Liver (tissue), 3 donors: ENCODE measurements at regions not wholly inside any gene's neighbourhood (a gene's known extent, or its start where the extent isn't known, plus 50 kb on each side); places are given as distances from the start of the nearest gene placed in this dataset.

Experiments used
- ATF3 ChIP-seq: IDR thresholded peaks from 2 replicates; pipeline ENCODE4 v1.6.1; 2016; ENCODE audit warnings: antibody characterized with exemption
- JUND ChIP-seq, 2 donors: IDR thresholded peaks; 2 replicates each; pipeline ENCODE4 v1.6.1; 2016; ENCODE audit warnings: antibody characterized with exemption in 2 of 2
- NR2F2 ChIP-seq: IDR thresholded peaks from 2 replicates; pipeline ENCODE4 v1.6.1; 2016; ENCODE audit warnings: antibody characterized with exemption
- RAD21 ChIP-seq, 2 donors: IDR thresholded peaks; 2 replicates each; pipeline ENCODE4 v1.6.1; 2016; ENCODE audit warnings: antibody characterized with exemption in 2 of 2, mild to moderate bottlenecking in 2 of 2
- REST ChIP-seq: IDR thresholded peaks from 2 replicates; pipeline ENCODE4 v1.6.1; 2016; ENCODE audit warnings: antibody characterized with exemption, mild to moderate bottlenecking
- RXRA ChIP-seq, 2 donors: IDR thresholded peaks; 2 replicates each; pipeline ENCODE4 v1.6.1; 2017 to 2018; ENCODE audit warnings: antibody characterized with exemption in 2 of 2, mild to moderate bottlenecking in 1 of 2
- SP1 ChIP-seq: IDR thresholded peaks from 2 replicates; pipeline ENCODE4 v1.6.1; 2018; ENCODE audit warnings: antibody characterized with exemption, mild to moderate bottlenecking
- TAF1 ChIP-seq: conservative IDR thresholded peaks from 2 replicates; pipeline ENCODE4 v1.6.1; 2016; ENCODE audit warnings: antibody characterized with exemption, mild to moderate bottlenecking
- YY1 ChIP-seq: IDR thresholded peaks from 2 replicates; pipeline ENCODE4 v1.6.1; 2016; ENCODE audit warnings: antibody characterized with exemption, mild to moderate bottlenecking
- TF ChIP-seq, protein P1 (sequence below): fragments of 150-350 bp; IDR thresholded peaks from 2 replicates; pipeline ENCODE4 v1.5.1; 2017; ENCODE audit warnings: improper control_type of control experiment, low read depth, low read length; ENCODE audit not compliant: missing input control
- TF ChIP-seq, protein P2 (sequence below): IDR thresholded peaks from 2 replicates; pipeline ENCODE4 v1.6.1; 2016; ENCODE audit warnings: antibody characterized with exemption
- donor health status: healthy.
- donor health status: healthy.

DNA sequence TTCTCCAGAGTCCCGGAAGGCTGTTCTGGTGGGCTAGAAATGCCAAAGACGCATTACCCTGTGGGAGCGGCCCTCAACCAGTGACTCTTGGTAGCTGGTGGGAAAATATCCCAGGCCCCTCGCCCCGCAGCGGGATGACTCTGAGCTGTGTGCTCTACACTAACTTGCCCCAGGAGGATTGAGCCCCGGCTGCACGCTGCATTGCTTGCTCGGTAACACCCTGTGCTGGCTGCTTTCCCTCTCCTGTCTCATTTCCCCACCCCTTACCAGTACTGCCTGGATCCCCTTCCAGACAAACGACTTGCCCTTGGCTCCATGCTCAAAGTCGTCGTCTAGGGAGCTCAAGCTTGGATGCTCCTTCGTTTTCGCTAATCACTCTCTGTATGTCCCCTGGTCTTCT lies 411.8 kb upstream of the SULF2 start:
- TF ChIP-seq, protein P1, sequence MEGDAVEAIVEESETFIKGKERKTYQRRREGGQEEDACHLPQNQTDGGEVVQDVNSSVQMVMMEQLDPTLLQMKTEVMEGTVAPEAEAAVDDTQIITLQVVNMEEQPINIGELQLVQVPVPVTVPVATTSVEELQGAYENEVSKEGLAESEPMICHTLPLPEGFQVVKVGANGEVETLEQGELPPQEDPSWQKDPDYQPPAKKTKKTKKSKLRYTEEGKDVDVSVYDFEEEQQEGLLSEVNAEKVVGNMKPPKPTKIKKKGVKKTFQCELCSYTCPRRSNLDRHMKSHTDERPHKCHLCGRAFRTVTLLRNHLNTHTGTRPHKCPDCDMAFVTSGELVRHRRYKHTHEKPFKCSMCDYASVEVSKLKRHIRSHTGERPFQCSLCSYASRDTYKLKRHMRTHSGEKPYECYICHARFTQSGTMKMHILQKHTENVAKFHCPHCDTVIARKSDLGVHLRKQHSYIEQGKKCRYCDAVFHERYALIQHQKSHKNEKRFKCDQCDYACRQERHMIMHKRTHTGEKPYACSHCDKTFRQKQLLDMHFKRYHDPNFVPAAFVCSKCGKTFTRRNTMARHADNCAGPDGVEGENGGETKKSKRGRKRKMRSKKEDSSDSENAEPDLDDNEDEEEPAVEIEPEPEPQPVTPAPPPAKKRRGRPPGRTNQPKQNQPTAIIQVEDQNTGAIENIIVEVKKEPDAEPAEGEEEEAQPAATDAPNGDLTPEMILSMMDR: no peak
- TF ChIP-seq, protein P2, sequence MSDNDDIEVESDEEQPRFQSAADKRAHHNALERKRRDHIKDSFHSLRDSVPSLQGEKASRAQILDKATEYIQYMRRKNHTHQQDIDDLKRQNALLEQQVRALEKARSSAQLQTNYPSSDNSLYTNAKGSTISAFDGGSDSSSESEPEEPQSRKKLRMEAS: no peak
- TF ChIP-seq SP1 (no peak), RAD21 (IDR thresholded peaks at IDR 0.05) (no peak), NR2F2 (no peak), YY1 (no peak), TAF1 (no peak), ATF3 (no peak), REST (no peak), JUND (IDR thresholded peaks at IDR 0.05) (no peak), RXRA (IDR thresholded peaks at IDR 0.05) (no peak)
